Natural killer cell (primary cell): ENCODE measurements at regions not wholly inside any gene's neighbourhood (a gene's known extent, or its start where the extent isn't known, plus 50 kb on each side); places are given as distances from the start of the nearest gene placed in this dataset.

Source experiments
- ATAC-seq, 3 donors: fragments of 150-1000 bp in 2 of 3; fragments of 200-7000 bp in 1 of 3; cut with Tn5 transposase; 1 replicate in 1 of 3; 2 replicates in 2 of 3; pipeline ENCODE4 v1.10.0; 2021; ENCODE audit warnings: mild to moderate bottlenecking in 2 of 3, moderate library complexity in 2 of 3
- DNase-seq, 2 donors: peaks; one replicate each; pipeline versions ENCODE4 v3.0.0 to v3.0.0-alpha.2; 2013 to 2021; ENCODE audit warnings: mixed read lengths in 1 of 2
- H3K27ac ChIP-seq: one replicate; pipeline ENCODE4 v1.5.1; 2013; ENCODE audit warnings: mild to moderate bottlenecking, low read length
- H3K27me3 ChIP-seq: one replicate; pipeline ENCODE4 v1.6.1; 2013; ENCODE audit warnings: low read length; ENCODE audit not compliant: control insufficient read depth, insufficient read depth
- H3K36me3 ChIP-seq: one replicate; pipeline ENCODE4 v1.6.1; 2013; ENCODE audit warnings: low read length; ENCODE audit not compliant: control insufficient read depth, insufficient read depth
- H3K4me1 ChIP-seq: one replicate; pipeline ENCODE4 v1.6.1; 2013; ENCODE audit warnings: low read length; ENCODE audit not compliant: control insufficient read depth, insufficient read depth
- H3K4me3 ChIP-seq: one replicate; pipeline ENCODE4 v1.5.1; 2013; ENCODE audit warnings: low read length
- H3K9me3 ChIP-seq: one replicate; pipeline ENCODE4 v1.6.1; 2013; ENCODE audit warnings: low read length; ENCODE audit not compliant: control insufficient read depth, insufficient read depth
- H3K27ac Mint-ChIP-seq, 2 donors: one replicate each; pipeline ENCODE4 v1.8.0; 2022; ENCODE audit warnings: mild to moderate bottlenecking in 2 of 2, mixed read lengths in 2 of 2, moderate library complexity in 1 of 2
- H3K27me3 Mint-ChIP-seq, 2 donors: one replicate each; pipeline ENCODE4 v1.8.0; 2022; ENCODE audit warnings: low read depth in 2 of 2, mixed read lengths in 2 of 2
- H3K36me3 Mint-ChIP-seq: one replicate; pipeline ENCODE4 v1.8.0; 2022; ENCODE audit warnings: mixed read lengths
- H3K4me1 Mint-ChIP-seq, 2 donors: one replicate each; pipeline ENCODE4 v1.8.0; 2022; ENCODE audit warnings: mixed read lengths in 2 of 2
- H3K4me3 Mint-ChIP-seq: one replicate; pipeline ENCODE4 v1.8.0; 2022; ENCODE audit warnings: mild to moderate bottlenecking, moderate library complexity, mixed read lengths
- H3K9me3 Mint-ChIP-seq, 2 donors: one replicate each; pipeline ENCODE4 v1.8.0; 2022; ENCODE audit warnings: mixed read lengths in 2 of 2
- WGBS: methylation state at CpG from one replicate; pipeline ENCODE4 v1.1.7; 2013; ENCODE audit warnings: missing lambda C conversion rate; ENCODE audit not compliant: insufficient coverage; 5-methylcytosine and 5-hydroxymethylcytosine counted together
- intact Hi-C: fragments of 100-400 bp; cut with micrococcal nuclease; formaldehyde crosslinking; loops from one replicate; pipeline ENCODE4 v1.14.2; 2022
- TF ChIP-seq, protein P1 (sequence below): fragments of 200-600 bp; IDR thresholded peaks from one replicate; pipeline ENCODE4 v1.8.0; 2022; ENCODE audit warnings: antibody characterized with exemption

DNA sequence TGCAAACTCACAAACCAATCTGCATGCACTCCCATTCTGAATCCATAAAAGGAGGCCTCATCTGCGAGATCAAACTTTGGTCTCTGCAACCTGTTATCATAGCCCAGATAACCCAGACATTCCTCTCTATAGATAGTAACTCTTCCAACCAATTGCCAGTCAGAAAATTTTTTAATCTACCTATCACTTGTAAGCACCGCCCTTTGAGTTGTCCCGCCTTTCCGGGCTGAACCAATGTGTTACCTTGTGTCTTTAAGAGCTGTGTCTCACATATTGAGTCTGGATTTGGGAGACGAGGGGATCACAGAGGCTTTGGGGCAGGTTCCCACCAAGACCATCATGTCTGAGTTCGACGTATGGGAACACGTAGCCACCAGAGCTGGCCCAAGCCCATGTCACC is 91.1 kb upstream of the PPP1R26 start:
- no peaks in the 10 kb centered on the region for H3K4me1 Mint-ChIP-seq
- DNase-seq (no peak), ATAC-seq (no peak)
- Histone ChIP-seq H3K4me3 (no peak overlapping the region), H3K4me1 (no peaks in the 10 kb centered on the region), H3K27ac (no peak overlapping the region), H3K36me3 (no peaks in the 10 kb centered on the region), H3K9me3 (no peaks in the 10 kb centered on the region), H3K27me3 (no peaks in the 10 kb centered on the region)
- no peaks in the 10 kb centered on the region for H3K27me3 Mint-ChIP-seq
- WGBS = 93% methylated on average over 8 of the region's 8 CpGs
- H3K27ac Mint-ChIP-seq = no peak overlapping the region
- no peak overlapping the region for H3K4me3 Mint-ChIP-seq
- TF ChIP-seq, protein P1, sequence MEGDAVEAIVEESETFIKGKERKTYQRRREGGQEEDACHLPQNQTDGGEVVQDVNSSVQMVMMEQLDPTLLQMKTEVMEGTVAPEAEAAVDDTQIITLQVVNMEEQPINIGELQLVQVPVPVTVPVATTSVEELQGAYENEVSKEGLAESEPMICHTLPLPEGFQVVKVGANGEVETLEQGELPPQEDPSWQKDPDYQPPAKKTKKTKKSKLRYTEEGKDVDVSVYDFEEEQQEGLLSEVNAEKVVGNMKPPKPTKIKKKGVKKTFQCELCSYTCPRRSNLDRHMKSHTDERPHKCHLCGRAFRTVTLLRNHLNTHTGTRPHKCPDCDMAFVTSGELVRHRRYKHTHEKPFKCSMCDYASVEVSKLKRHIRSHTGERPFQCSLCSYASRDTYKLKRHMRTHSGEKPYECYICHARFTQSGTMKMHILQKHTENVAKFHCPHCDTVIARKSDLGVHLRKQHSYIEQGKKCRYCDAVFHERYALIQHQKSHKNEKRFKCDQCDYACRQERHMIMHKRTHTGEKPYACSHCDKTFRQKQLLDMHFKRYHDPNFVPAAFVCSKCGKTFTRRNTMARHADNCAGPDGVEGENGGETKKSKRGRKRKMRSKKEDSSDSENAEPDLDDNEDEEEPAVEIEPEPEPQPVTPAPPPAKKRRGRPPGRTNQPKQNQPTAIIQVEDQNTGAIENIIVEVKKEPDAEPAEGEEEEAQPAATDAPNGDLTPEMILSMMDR = no peak
- intact Hi-C loops = no loop called here
- no peaks in the 10 kb centered on the region for H3K36me3 Mint-ChIP-seq
- no peaks in the 10 kb centered on the region for H3K9me3 Mint-ChIP-seq

DNA sequence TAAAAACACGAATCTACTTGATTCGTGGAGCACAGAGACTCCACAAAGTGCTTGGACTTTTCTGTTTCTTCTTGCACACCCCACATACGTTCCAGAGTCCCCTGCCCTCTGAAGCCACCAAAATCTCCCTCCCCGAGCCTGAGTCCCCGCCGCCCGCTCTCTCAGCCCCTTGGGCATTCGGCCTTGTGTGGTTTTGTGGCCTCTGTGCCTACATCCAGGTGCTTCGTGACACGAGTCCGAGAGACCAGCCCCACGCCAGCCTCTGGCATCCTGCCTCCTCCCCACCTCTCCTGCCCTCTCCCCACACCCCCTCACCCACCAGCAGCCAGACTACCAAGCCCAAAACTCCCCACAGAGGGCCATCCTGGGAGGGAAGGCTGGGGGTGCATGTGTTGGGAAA is 87.8 kb upstream of the PPP1R26 start:
- ATAC-seq (no peak), DNase-seq (no peak)
- intact Hi-C loops = no loop called here

DNA sequence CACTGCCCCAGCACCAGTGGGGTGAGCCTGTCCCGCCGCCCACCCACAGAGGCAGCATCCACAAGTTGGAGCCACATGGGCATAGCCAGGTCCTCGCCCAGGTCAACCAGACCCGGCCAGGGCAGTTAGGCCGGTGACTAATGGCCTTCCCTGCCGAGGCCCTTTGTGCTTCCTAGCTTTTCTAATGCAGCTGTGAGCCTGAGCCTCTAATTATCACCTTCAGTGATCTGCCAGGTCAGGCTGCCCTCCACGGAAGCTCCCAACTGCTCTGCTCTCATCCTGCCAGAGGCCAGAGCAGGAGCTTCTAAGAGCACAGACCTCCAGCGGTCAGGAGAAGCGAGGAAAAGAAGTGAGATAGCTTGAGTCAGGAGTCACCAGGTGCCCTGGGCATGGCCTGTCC is 87.1 kb upstream of the PPP1R26 start:
- TF ChIP-seq, protein P1 = no peak
- no peaks in the 10 kb centered on the region for H3K36me3 ChIP-seq
- H3K9me3 ChIP-seq = no peaks in the 10 kb centered on the region
- H3K27ac ChIP-seq = no peak overlapping the region
- no peak overlapping the region for H3K27ac Mint-ChIP-seq
- intact Hi-C loops = no loop called here
- DNase-seq = no peak
- WGBS = 52% methylated on average over 9 of the region's 9 CpGs
- H3K4me1 Mint-ChIP-seq = no peaks in the 10 kb centered on the region
- no peak overlapping the region for H3K4me3 Mint-ChIP-seq
- no peaks in the 10 kb centered on the region for H3K27me3 Mint-ChIP-seq
- H3K27me3 ChIP-seq = no peaks in the 10 kb centered on the region
- H3K4me1 ChIP-seq = no peaks in the 10 kb centered on the region
- ATAC-seq = no peak
- no peaks in the 10 kb centered on the region for H3K36me3 Mint-ChIP-seq
- no peak overlapping the region for H3K4me3 ChIP-seq
- H3K9me3 Mint-ChIP-seq = no peaks in the 10 kb centered on the region

More for the DNA sequence above, 87.8 kb upstream of the PPP1R26 start:
- Histone ChIP-seq H3K27me3 (no peaks in the 10 kb centered on the region), H3K36me3 (no peaks in the 10 kb centered on the region), H3K9me3 (no peaks in the 10 kb centered on the region), H3K27ac (no peak overlapping the region), H3K4me3 (no peak overlapping the region), H3K4me1 (no peaks in the 10 kb centered on the region)
- Mint-ChIP-seq H3K36me3 (no peaks in the 10 kb centered on the region), H3K27ac (no peak overlapping the region), H3K9me3 (no peaks in the 10 kb centered on the region), H3K27me3 (no peaks in the 10 kb centered on the region), H3K4me1 (no peaks in the 10 kb centered on the region), H3K4me3 (no peak overlapping the region)
- TF ChIP-seq, protein P1 = no peak
- WGBS = 81% methylated on average over 12 of the region's 12 CpGs

DNA sequence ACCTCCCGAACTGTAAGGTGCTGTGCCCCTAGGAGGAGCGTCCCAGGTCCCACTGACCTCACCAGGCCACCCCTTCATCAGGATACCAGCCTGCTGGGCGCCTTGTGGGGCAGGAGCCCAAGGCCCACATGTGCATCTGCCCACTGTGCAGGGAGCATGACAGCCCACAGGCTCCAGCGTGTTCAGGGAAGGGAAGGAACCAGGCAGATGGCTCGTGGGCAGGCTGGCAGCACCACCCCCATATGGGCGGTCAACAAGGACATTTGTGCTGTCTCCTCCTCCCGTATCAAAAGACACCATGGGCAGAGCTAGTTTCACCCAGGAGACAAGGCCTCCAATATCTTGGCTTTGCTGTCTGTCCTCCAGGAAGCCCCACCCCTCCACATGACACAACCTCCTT is 85.5 kb upstream of the PPP1R26 start:
- Histone ChIP-seq H3K36me3 (no peaks in the 10 kb centered on the region), H3K4me3 (no peak overlapping the region), H3K27me3 (no peaks in the 10 kb centered on the region), H3K9me3 (no peaks in the 10 kb centered on the region), H3K27ac (no peak overlapping the region), H3K4me1 (no peaks in the 10 kb centered on the region)
- Mint-ChIP-seq H3K4me1 (no peaks in the 10 kb centered on the region), H3K36me3 (no peaks in the 10 kb centered on the region), H3K9me3 (no peaks in the 10 kb centered on the region), H3K4me3 (no peak overlapping the region), H3K27me3 (no peaks in the 10 kb centered on the region), H3K27ac (no peak overlapping the region)
- intact Hi-C loops = no loop called here
- DNase-seq (no peak), ATAC-seq (no peak)
- 80% methylated on average over 7 of the region's 7 CpGs for WGBS
- TF ChIP-seq, protein P1 = no peak
